Endothelial cell of umbilical vein (primary cell): ENCODE measurements at regions not wholly inside any gene's neighbourhood (a gene's known extent, or its start where the extent isn't known, plus 50 kb on each side); places are given as distances from the start of the nearest gene placed in this dataset.

Experiments
- BruUV-seq: library from RNA; stranded (reverse); fragments of 400-500 nt; replicated peaks from 2 replicates; lab custom pipeline; 2021; lab: Mats Ljungman, UMichigan
- CTCF ChIA-PET: fragments of 300-600, 350-600 bp; sonication (Branson Sonifier 250); formaldehyde crosslinking; loops from one replicate; lab custom pipeline; 2021; ENCODE audit warnings: antibody characterized with exemption, inconsistent platforms; lab: Charles Lee
- POLR2A ChIA-PET: fragments of 300-600, 350-600 bp; sonication (Branson Sonifier 250); formaldehyde crosslinking; loops from one replicate; lab custom pipeline; 2021; ENCODE audit warnings: antibody characterized with exemption, inconsistent platforms; lab: Charles Lee
- DNase-seq: peaks from one replicate; pipeline ENCODE4 v3.0.0-alpha.2; 2011; ENCODE audit warnings: low read depth, low spot score
- FAIRE-seq: peaks from 2 replicates; lab custom pipeline; 2011; peaks lifted over from hg19 to GRCh38; lab: Jason Lieb, UNC
- H2AFZ ChIP-seq: 2 replicates; pipeline ENCODE4 v1.6.0; 2012; ENCODE audit warnings: low read depth, low read length, control low read depth, inconsistent platforms
- H3K27ac ChIP-seq: 2 replicates; pipeline ENCODE4 v1.5.1; 2011; ENCODE audit warnings: low read depth, mild to moderate bottlenecking, control low read depth, low read length, moderate library complexity; ENCODE audit not compliant: insufficient read depth
- H3K27me3 ChIP-seq, 2 experiments: 2 replicates each; pipeline versions ENCODE4 v1.6.0 to v1.6.1; 2011; ENCODE audit warnings: low read length in 2 of 2, mixed read lengths in 1 of 2; ENCODE audit not compliant: control insufficient read depth in 2 of 2, insufficient read depth in 2 of 2
- H3K36me3 ChIP-seq, 2 experiments: 2 replicates in 1 of 2; 3 replicates in 1 of 2; pipeline ENCODE4 v1.5.1; 2011; ENCODE audit warnings: low read length in 2 of 2, mild to moderate bottlenecking in 1 of 2, moderate library complexity in 1 of 2; ENCODE audit not compliant: control insufficient read depth in 2 of 2, insufficient read depth in 2 of 2; ENCODE audit errors: extremely low read depth in 1 of 2
- H3K4me1 ChIP-seq: 3 replicates; pipeline ENCODE4 v1.5.1; 2011; ENCODE audit warnings: mild to moderate bottlenecking, low read length; ENCODE audit not compliant: control insufficient read depth, insufficient read depth; ENCODE audit errors: extremely low read depth
- H3K4me2 ChIP-seq: 2 replicates; pipeline ENCODE4 v1.6.1; 2011; ENCODE audit warnings: low read length, control low read depth, mixed read lengths; ENCODE audit not compliant: insufficient read depth
- H3K4me3 ChIP-seq, 3 experiments: fragments of 200-600 bp in 1 of 3; sonication (generic), shearing (Covaris generic) in 1 of 3; replicated peaks in 1 of 3; 2 replicates each; pipeline ENCODE4 v1.5.1; 2011 to 2016; ENCODE audit warnings: control low read depth in 3 of 3, low read length in 3 of 3, mild to moderate bottlenecking in 2 of 3, inconsistent platforms in 1 of 3, low read depth in 1 of 3, moderate library complexity in 1 of 3; ENCODE audit not compliant: insufficient read depth in 1 of 3
- H3K79me2 ChIP-seq: 2 replicates; pipeline ENCODE4 v1.6.0; 2012; ENCODE audit warnings: low read length, inconsistent platforms; ENCODE audit not compliant: control insufficient read depth, insufficient read depth
- H3K9ac ChIP-seq: replicated peaks from 2 replicates; pipeline ENCODE3; 2011; ENCODE audit warnings: low read length, control low read depth; ENCODE audit not compliant: insufficient read depth; ENCODE audit errors: extremely low read depth
- H3K9me1 ChIP-seq: replicated peaks from 3 replicates; pipeline ENCODE4 v1.6.0; 2011; ENCODE audit warnings: mild to moderate bottlenecking, low read length; ENCODE audit not compliant: control insufficient read depth, insufficient read depth; ENCODE audit errors: extremely low read depth
- H3K9me3 ChIP-seq: replicated peaks from 2 replicates; pipeline ENCODE4 v1.5.1; 2012; ENCODE audit warnings: low read length, inconsistent platforms; ENCODE audit not compliant: control insufficient read depth, insufficient read depth
- H4K20me1 ChIP-seq: replicated peaks from 2 replicates; pipeline ENCODE3; 2011; ENCODE audit warnings: mild to moderate bottlenecking, low read length; ENCODE audit not compliant: control insufficient read depth, insufficient read depth; ENCODE audit errors: extremely low read depth
- CTCF ChIP-seq, 2 donors: IDR thresholded peaks; 1 replicate in 1 of 2; 2 replicates in 1 of 2; pipeline ENCODE4 v1.5.1; 2011; ENCODE audit warnings: low read length in 2 of 2, mild to moderate bottlenecking in 2 of 2, moderate library complexity in 2 of 2, control low read depth in 1 of 2, inconsistent platforms in 1 of 2, low read depth in 1 of 2; ENCODE audit not compliant: insufficient read depth in 1 of 2; ENCODE audit errors: extremely low read depth in 1 of 2
- EZH2 ChIP-seq: IDR thresholded peaks from 2 replicates; pipeline ENCODE4 v1.6.1; 2012; ENCODE audit warnings: borderline replicate concordance, low read depth, mild to moderate bottlenecking, moderate library complexity, low read length, inconsistent platforms; ENCODE audit not compliant: severe bottlenecking
- FOS ChIP-seq: IDR thresholded peaks from 2 replicates; pipeline ENCODE4 v1.6.1; 2011; ENCODE audit warnings: mild to moderate bottlenecking, low read length, moderate library complexity, borderline replicate concordance; ENCODE audit not compliant: insufficient read depth
- GATA2 ChIP-seq: IDR thresholded peaks from 2 replicates; pipeline ENCODE4 v1.7.0; 2011; ENCODE audit warnings: low read depth, mild to moderate bottlenecking, moderate library complexity, mixed read lengths, low read length; ENCODE audit not compliant: insufficient read length, insufficient read depth
- JUN ChIP-seq: IDR thresholded peaks from 2 replicates; pipeline ENCODE4 v1.6.1; 2011; ENCODE audit warnings: borderline replicate concordance, low read depth; ENCODE audit not compliant: insufficient read length, insufficient read depth
- MAX ChIP-seq: IDR thresholded peaks from 2 replicates; pipeline ENCODE4 v1.6.1; 2011; ENCODE audit not compliant: insufficient read depth, insufficient read length
- MYC ChIP-seq: IDR thresholded peaks from one replicate; pipeline ENCODE4 v1.6.1; 2011; ENCODE audit warnings: mild to moderate bottlenecking, low read depth, low read length
- POLR2A ChIP-seq: IDR thresholded peaks from 2 replicates; pipeline ENCODE4 v1.6.1; 2012; ENCODE audit warnings: low read depth, mild to moderate bottlenecking, control low read depth, low read length
- POLR2AphosphoS5 ChIP-seq: IDR thresholded peaks from 2 replicates; pipeline ENCODE4 v1.6.1; 2012; ENCODE audit warnings: low read depth, mild to moderate bottlenecking, control low read depth, low read length, moderate library complexity; ENCODE audit not compliant: insufficient read depth
- dilution Hi-C: fragments of 300-500 bp; cut with MboI; formaldehyde crosslinking; loops from one replicate; pipeline ENCODE4 v1.15.0; 2019; ENCODE audit warnings: low sequenced_read_pairs; ENCODE audit not compliant: extremely low pct_ligation_motif_present
- intact Hi-C: fragments of 100-400 bp; cut with micrococcal nuclease; formaldehyde crosslinking; loops from one replicate; pipeline ENCODE4 v1.10.0; 2022

GRCh38 chr18:78813936-78814710 lies 165.5 kb upstream of the SALL3 start:
- TF ChIP-seq POLR2A (no peak), CTCF (IDR thresholded peaks at IDR 0.05; ENCODE audit: extremely low read depth in 1 of 2, insufficient read depth in 1 of 2, low read depth in 1 of 2, low read length in 2 of 2) (no peak), MAX (no peak), POLR2AphosphoS5 (no peak), EZH2 (no peak), FOS (no peak), GATA2 (no peak), JUN (no peak), MYC (no peak)
- H3K79me2 ChIP-seq, result no peaks in the 10 kb centered on the region
- ChIA-PET CTCF (no interaction called here), POLR2A (no interaction called here)
- no peak overlapping the region for H2AFZ ChIP-seq
- no peaks in the 10 kb centered on the region for H3K9me1 ChIP-seq
- DNase-seq (no peak), FAIRE-seq (no peak)
- no peaks in the 10 kb centered on the region for H4K20me1 ChIP-seq
- H3K4me3 ChIP-seq, result no peak overlapping the region
- H3K27ac ChIP-seq, result no peak overlapping the region
- no peak overlapping the region for H3K4me2 ChIP-seq
- no peaks in the 10 kb centered on the region for H3K36me3 ChIP-seq
- dilution Hi-C loops, result no loop called here
- no peak overlapping the region for H3K9ac ChIP-seq
- intact Hi-C loops, result no loop called here
- no TSS peak for BruUV-seq
- H3K27me3 ChIP-seq, result no peaks in the 10 kb centered on the region
- peaks cover 2% of the 10 kb centered on the region for H3K9me3 ChIP-seq
- H3K4me1 ChIP-seq, result no peaks in the 10 kb centered on the region
